GM04503 (cell line): ENCODE measurements at regions not wholly inside any gene's neighbourhood (a gene's known extent, or its start where the extent isn't known, plus 50 kb on each side); places are given as distances from the start of the nearest gene placed in this dataset.

Experiments used
- DNase-seq: peaks from one replicate; pipeline ENCODE4 v3.0.0-alpha.2; 2012; ENCODE audit warnings: low read depth

- no peak for DNase-seq
Observed at GRCh38 chr4:122514671-122515070, 58.1 kb upstream of the IL2 start.

GRCh38 chr4:122512430-122512829 lies 55.9 kb upstream of the IL2 start:
- DNase-seq, result no peak

- no peak for DNase-seq
Observed at GRCh38 chr4:122508083-122508482, 51.6 kb upstream of the IL2 start.
